OCI-LY3 (cell line): ENCODE measurements at regions not wholly inside any gene's neighbourhood (a gene's known extent, or its start where the extent isn't known, plus 50 kb on each side); places are given as distances from the start of the nearest gene placed in this dataset.

Experiments used
- EZH2phosphoT487 ChIP-seq: fragments of 200-600 bp; shearing (Covaris generic); IDR thresholded peaks from 2 replicates; pipeline ENCODE4 v1.6.1; 2018; ENCODE audit warnings: antibody characterized with exemption, mixed run types, low read depth
- TF ChIP-seq, protein P1 (sequence below): fragments of 200-600, 300-600 bp; sonication (generic); IDR thresholded peaks from 2 replicates; pipeline ENCODE4 v1.5.1; 2014; ENCODE audit warnings: antibody characterized with exemption, low read length, low read depth

DNA sequence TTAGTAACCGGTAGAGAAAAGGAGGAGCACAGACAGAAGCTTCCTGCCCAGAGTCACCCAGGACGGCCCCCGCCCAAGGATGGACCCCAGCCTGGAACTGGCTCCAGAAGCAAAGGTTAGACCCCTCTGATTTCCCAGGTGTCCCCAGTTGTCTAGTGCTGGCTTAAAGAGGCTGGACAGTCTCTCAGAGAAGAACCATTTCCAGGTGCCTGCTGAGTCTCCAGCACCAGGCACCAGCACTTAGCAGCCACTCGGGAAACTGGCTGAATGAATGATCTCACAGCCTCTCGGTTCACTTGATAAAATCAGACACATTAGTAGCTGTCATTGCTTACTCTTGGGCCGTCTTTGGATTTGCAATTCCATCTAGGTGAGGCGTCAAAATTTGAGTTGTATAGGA is 139.7 kb upstream of the HES1 start:
- TF ChIP-seq, protein P1, sequence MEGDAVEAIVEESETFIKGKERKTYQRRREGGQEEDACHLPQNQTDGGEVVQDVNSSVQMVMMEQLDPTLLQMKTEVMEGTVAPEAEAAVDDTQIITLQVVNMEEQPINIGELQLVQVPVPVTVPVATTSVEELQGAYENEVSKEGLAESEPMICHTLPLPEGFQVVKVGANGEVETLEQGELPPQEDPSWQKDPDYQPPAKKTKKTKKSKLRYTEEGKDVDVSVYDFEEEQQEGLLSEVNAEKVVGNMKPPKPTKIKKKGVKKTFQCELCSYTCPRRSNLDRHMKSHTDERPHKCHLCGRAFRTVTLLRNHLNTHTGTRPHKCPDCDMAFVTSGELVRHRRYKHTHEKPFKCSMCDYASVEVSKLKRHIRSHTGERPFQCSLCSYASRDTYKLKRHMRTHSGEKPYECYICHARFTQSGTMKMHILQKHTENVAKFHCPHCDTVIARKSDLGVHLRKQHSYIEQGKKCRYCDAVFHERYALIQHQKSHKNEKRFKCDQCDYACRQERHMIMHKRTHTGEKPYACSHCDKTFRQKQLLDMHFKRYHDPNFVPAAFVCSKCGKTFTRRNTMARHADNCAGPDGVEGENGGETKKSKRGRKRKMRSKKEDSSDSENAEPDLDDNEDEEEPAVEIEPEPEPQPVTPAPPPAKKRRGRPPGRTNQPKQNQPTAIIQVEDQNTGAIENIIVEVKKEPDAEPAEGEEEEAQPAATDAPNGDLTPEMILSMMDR = no peak
- TF ChIP-seq EZH2phosphoT487 = no peak
